ENCODE measurements at regions not wholly inside any gene's neighbourhood (a gene's known extent, or its start where the extent isn't known, plus 50 kb on each side); places are given as distances from the start of the nearest gene placed in this dataset.
"Not testable (repeated sequence)": the region's sequence is repeated elsewhere in the genome, so short reads cannot be mapped to it uniquely, and the experiment has no call there.

DNA sequence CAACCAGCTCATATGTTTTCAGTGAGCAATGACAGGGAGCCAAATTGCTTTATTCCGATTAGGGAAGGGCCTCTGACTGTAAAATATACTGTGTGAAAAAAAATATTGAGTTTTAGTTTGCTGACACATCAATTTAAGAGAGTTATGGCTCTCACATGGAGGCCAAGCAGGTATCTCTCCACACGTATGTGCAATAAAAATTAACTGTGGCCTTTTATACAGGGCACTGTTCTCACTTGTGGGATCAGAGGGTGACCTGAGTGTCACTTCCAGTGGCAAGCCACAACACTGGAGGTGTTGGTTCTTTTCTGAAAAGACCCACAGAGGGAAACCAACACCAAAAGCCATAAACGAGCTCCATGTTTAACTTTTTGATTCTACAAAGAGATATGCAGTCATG lies 462.8 kb downstream of the MID1IP1 start:
- no peak for DNase-seq (ENCODE audit: low spot score)
- TF ChIP-seq, protein P1, sequence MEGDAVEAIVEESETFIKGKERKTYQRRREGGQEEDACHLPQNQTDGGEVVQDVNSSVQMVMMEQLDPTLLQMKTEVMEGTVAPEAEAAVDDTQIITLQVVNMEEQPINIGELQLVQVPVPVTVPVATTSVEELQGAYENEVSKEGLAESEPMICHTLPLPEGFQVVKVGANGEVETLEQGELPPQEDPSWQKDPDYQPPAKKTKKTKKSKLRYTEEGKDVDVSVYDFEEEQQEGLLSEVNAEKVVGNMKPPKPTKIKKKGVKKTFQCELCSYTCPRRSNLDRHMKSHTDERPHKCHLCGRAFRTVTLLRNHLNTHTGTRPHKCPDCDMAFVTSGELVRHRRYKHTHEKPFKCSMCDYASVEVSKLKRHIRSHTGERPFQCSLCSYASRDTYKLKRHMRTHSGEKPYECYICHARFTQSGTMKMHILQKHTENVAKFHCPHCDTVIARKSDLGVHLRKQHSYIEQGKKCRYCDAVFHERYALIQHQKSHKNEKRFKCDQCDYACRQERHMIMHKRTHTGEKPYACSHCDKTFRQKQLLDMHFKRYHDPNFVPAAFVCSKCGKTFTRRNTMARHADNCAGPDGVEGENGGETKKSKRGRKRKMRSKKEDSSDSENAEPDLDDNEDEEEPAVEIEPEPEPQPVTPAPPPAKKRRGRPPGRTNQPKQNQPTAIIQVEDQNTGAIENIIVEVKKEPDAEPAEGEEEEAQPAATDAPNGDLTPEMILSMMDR (IDR thresholded peaks at IDR 0.05; ENCODE audit: extremely low read depth, missing control alignments), result no peak

DNA sequence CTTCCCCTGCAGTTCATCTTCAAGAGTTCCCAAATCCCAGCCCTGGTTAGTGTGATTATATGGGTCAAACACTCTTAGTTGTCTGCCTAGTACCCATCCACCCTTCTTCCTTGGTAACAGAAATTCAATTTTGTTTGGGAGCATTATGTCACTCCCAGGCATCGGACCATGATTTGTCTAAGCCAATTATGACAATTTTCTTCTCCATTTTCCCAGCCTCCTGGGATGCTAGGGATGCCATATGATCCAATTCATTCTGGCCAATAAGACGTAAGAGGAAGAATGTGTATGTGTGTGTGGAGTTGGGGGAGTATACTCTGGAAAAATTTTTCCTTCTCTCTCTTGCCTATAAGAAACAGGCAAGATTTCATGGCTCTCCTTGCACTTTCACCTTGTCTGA lies 465.9 kb downstream of the MID1IP1 start:
- TF ChIP-seq, protein P1 (IDR thresholded peaks at IDR 0.05; ENCODE audit: extremely low read depth, missing control alignments), result no peak

DNA sequence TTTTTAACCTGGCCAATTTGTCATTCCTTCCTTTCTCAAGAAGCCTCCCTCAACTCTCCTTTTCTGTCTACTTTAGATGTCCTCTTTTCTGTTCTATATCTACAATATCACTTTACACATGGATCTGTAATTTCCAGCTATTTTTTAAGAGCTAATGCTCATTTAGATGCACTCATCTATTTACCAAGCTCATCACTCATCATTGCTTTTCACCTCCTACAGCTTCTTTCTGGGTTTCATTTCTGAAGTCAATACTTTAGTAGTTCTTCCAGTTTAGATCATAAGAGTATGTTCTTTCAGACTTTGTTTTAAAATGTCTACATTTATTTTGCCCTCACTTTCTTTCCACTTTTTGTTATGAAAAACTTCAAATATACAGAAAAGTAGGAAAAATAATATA lies 466.9 kb downstream of the MID1IP1 start:
- TF ChIP-seq, protein P1 (IDR thresholded peaks at IDR 0.05; ENCODE audit: extremely low read depth, missing control alignments), result no peak
- no peak for DNase-seq (ENCODE audit: low spot score)

More for the DNA sequence above, 465.9 kb downstream of the MID1IP1 start:
- no peak for DNase-seq (ENCODE audit: low spot score)

DNA sequence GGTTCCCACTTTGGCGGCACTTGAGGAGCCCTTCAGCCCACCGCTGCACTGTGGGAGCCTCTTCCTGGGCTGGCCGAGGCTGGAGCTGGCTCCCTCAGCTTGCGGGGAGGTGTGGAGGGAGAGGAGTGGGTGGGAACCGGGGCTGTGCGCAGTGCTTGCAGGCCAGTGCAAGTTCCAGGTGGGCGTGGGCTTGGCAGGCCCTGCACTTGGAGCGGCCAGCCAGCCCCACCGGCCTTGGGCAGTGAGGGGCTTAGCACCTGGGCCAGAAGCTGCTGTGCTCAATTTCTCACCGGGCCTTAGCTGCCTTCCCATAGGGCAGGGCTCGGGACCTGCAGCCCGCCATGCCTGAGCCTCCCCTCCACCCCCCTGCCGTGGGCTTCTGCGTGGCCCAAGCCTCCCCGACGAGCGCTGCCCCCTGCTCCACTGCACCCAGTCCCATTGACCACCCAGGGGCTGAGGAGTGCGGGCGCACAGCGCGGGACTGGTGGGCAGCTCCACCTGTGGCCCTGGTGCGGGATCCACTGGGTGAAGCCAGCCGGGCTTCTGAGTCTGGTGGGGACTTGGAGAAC lies 474.3 kb downstream of the MID1IP1 start:
- TF ChIP-seq, protein P1 (IDR thresholded peaks at IDR 0.05; ENCODE audit: extremely low read depth, missing control alignments), result no peak
- no peak for DNase-seq (ENCODE audit: low spot score)

DNA sequence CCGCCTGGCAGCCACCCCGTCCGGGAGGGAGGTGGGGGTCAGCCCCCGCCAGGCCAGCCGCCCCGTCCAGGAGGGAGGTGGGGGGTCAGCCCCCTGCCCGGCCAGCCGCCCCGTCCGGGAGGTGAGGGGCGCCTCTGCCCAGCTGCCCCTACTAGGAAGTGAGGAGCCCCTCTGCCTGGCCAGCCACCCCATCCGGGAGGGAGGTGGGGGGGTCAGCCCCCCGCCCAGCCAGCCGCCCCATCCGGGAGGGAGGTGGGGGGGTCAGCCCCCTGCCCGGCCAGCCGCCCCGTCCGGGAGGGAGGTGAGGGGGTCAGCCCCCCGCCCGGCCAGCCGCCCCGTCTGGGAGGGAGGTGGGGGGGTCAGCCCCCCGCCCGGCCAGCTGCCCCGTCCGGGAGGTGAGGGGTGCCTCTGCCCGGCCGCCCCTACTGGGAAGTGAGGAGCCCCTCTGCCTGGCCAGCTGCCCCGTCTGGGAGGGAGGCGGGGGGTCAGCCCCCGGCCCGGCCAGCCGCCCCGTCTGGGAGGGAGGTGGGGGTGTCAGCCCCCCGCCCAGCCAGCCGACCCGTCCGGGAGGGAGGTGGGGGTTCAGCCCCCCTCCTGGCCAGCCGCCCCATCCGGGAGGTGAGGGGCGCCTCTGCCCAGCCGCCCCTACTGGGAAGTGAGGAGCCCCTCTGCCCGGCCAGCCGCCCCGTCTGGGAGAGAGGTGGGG lies 476.6 kb downstream of the MID1IP1 start:
- DNase-seq (ENCODE audit: low spot score), result not testable (repeated sequence)

DNA sequence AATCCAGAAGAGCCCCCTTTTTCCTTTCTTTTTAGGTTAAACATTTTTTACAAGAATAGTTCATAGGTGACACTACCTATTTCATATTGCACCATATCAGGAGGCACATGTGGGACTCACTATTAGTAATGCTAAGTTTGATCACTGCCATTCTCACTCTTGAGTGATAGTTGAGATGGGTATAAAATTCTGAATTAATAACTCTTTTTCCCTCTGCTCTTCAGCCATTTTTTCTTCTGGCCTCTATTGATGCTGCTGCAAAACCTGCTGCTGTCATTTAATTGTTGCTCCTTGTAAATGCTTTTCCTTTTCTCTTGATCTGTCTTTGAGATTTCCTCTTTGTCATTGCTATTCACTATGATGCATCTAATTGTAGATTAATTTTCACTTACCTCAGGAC lies 482.0 kb downstream of the MID1IP1 start:
- TF ChIP-seq, protein P1 (IDR thresholded peaks at IDR 0.05; ENCODE audit: extremely low read depth, missing control alignments), result no peak
- no peak for DNase-seq (ENCODE audit: low spot score)

DNA sequence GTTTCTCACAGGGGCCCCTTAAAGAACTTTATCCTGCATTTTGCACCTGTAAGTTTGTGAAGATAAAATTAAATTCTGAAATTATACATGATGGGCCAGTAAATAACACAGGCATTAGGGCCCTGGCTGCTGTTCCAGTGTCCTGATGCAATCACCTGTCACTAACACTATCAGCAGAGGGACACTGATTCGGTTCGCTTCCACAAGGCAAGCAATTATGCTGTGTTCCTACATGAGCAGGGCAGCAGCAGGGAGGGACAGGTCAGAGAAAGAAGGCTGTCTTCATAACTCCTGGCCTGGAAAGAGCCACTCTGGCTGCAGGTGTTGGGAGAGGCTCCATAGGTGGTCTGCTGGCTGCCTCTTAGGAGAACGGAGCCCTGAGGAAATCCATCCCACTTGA lies 487.3 kb downstream of the MID1IP1 start:
- TF ChIP-seq, protein P1 (IDR thresholded peaks at IDR 0.05; ENCODE audit: extremely low read depth, missing control alignments), result no peak

DNA sequence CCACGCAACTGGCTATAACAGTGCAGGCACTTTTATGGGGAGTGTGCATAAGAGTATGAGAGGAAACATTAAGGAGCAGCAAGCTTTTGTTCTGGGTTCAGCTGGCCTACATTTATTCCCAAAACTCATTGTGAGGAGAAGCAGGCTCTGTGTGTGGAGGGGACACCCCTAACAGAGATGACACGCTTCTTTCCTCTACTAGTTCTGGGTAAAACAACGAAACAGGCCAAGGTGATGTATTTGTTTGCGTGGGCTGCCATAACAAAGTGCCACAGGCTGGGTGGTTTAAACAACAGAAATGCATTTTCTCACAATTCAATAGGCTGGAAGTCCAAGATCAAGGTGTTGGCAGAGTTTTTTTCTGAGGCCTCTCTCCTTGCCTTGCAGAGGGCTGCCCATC lies 488.6 kb downstream of the MID1IP1 start:
- no peak for DNase-seq (ENCODE audit: low spot score)
- TF ChIP-seq, protein P1 (IDR thresholded peaks at IDR 0.05; ENCODE audit: extremely low read depth, missing control alignments), result no peak

More for the DNA sequence above, 487.3 kb downstream of the MID1IP1 start:
- DNase-seq (ENCODE audit: low spot score), result no peak
